OCI-LY3 (cell line): ENCODE measurements at regions not wholly inside any gene's neighbourhood (a gene's known extent, or its start where the extent isn't known, plus 50 kb on each side); places are given as distances from the start of the nearest gene placed in this dataset.

Source experiments
- H2AFZ ChIP-seq: fragments of 200-600, 300-600 bp; shearing (Covaris generic); 2 replicates; pipeline ENCODE4 v1.6.0; 2014; ENCODE audit warnings: antibody characterized with exemption, low read depth, low read length
- H3K27ac ChIP-seq: fragments of 200-600, 300-600 bp; sonication (generic); 2 replicates; pipeline ENCODE4 v1.5.1; 2014; ENCODE audit warnings: mild to moderate bottlenecking, low read length, moderate library complexity, mixed read lengths
- H3K27me3 ChIP-seq: fragments of 200-600, 300-600 bp; sonication (generic); 2 replicates; pipeline ENCODE4 v1.6.1; 2014; ENCODE audit warnings: low read depth, low read length, mixed read lengths
- H3K36me3 ChIP-seq: fragments of 200-600, 300-600 bp; sonication (generic); replicated peaks from 2 replicates; pipeline ENCODE3; 2014; ENCODE audit warnings: low read depth, low read length, mixed read lengths
- H3K4me1 ChIP-seq: fragments of 300-600, 200-600 bp; sonication (generic); 2 replicates; pipeline ENCODE4 v1.6.1; 2014; ENCODE audit warnings: low read length, mixed read lengths
- H3K4me2 ChIP-seq: fragments of 200-600, 300-600 bp; sonication (generic); 2 replicates; pipeline ENCODE4 v1.6.1; 2014; ENCODE audit warnings: low read length, mixed read lengths
- H3K4me3 ChIP-seq: fragments of 300-600, 200-600 bp; sonication (generic); 2 replicates; pipeline ENCODE4 v1.5.1; 2014; ENCODE audit warnings: antibody characterized with exemption, mild to moderate bottlenecking, low read length, moderate library complexity
- H3K79me2 ChIP-seq: fragments of 300-600, 200-600 bp; shearing (Covaris generic); 2 replicates; pipeline ENCODE4 v1.6.1; 2014; ENCODE audit warnings: mild to moderate bottlenecking, low read length, mixed read lengths
- H3K9ac ChIP-seq: fragments of 300-600, 200-600 bp; shearing (Covaris generic); 2 replicates; pipeline ENCODE4 v1.6.0; 2014; ENCODE audit warnings: mild to moderate bottlenecking, low read length, moderate library complexity
- H3K9me3 ChIP-seq: fragments of 200-600, 300-600 bp; shearing (Covaris generic); 2 replicates; pipeline ENCODE4 v1.6.1; 2014; ENCODE audit warnings: low read length, mixed read lengths; ENCODE audit not compliant: insufficient read depth
- H4K20me1 ChIP-seq: fragments of 200-600, 300-600 bp; sonication (generic); 2 replicates; pipeline ENCODE4 v1.6.1; 2016; ENCODE audit warnings: low read length, mixed read lengths; ENCODE audit not compliant: insufficient read depth
- CTCF ChIP-seq: fragments of 200-600, 300-600 bp; sonication (generic); IDR thresholded peaks from 2 replicates; pipeline ENCODE4 v1.5.1; 2014; ENCODE audit warnings: antibody characterized with exemption, low read length, low read depth
- EZH2phosphoT487 ChIP-seq: fragments of 200-600 bp; shearing (Covaris generic); IDR thresholded peaks from 2 replicates; pipeline ENCODE4 v1.6.1; 2018; ENCODE audit warnings: antibody characterized with exemption, mixed run types, low read depth

DNA sequence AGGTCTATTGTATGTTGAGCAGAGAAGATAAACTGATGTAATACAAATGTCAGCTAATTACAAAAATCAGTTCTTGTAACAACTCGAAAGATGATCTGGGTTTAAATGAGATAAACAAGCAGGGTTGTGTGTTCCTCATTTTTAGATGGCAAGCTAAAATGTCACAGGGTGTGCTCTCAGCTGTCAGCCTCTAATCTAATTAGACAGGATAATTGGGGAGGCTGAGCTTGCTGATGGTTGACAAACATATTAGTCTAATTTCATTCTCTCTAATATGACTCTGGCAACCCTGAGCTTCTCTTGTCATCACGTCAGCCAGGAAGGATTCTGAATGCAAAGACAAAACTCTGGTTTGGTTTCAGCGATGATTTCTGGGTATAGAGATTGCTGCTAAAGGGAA lies 335.3 kb upstream of the KAZN start:
- no peak overlapping the region for H3K27ac ChIP-seq
- H3K27me3 ChIP-seq: no peaks in the 10 kb centered on the region
- no peaks in the 10 kb centered on the region for H3K36me3 ChIP-seq
- no peaks in the 10 kb centered on the region for H3K4me1 ChIP-seq
- no peak overlapping the region for H3K4me3 ChIP-seq
- H3K9me3 ChIP-seq: no peaks in the 10 kb centered on the region
- no peak overlapping the region for H3K4me2 ChIP-seq
- TF ChIP-seq CTCF (no peak), EZH2phosphoT487 (no peak)
- H3K9ac ChIP-seq: no peak overlapping the region
- no peaks in the 10 kb centered on the region for H3K79me2 ChIP-seq
- no peaks in the 10 kb centered on the region for H4K20me1 ChIP-seq
- no peak overlapping the region for H2AFZ ChIP-seq

GRCh38 chr1:14263671-14264070 lies 334.8 kb upstream of the KAZN start:
- Histone ChIP-seq H3K79me2 (no peaks in the 10 kb centered on the region), H3K4me3 (no peak overlapping the region), H3K9me3 (no peaks in the 10 kb centered on the region), H3K36me3 (no peaks in the 10 kb centered on the region), H3K27ac (no peak overlapping the region), H4K20me1 (no peaks in the 10 kb centered on the region), H3K9ac (no peak overlapping the region), H3K27me3 (no peaks in the 10 kb centered on the region), H3K4me2 (no peak overlapping the region), H2AFZ (no peak overlapping the region), H3K4me1 (no peaks in the 10 kb centered on the region)
- TF ChIP-seq CTCF: no peak
- no peak for TF ChIP-seq EZH2phosphoT487

GRCh38 chr1:14265495-14265894 lies 333.0 kb upstream of the KAZN start:
- Histone ChIP-seq H3K4me2 (no peak overlapping the region), H3K9ac (no peak overlapping the region), H3K27ac (no peak overlapping the region), H3K27me3 (no peaks in the 10 kb centered on the region), H3K4me3 (no peak overlapping the region), H3K4me1 (no peaks in the 10 kb centered on the region), H3K36me3 (no peaks in the 10 kb centered on the region), H3K79me2 (no peaks in the 10 kb centered on the region), H2AFZ (no peak overlapping the region), H4K20me1 (no peaks in the 10 kb centered on the region), H3K9me3 (no peaks in the 10 kb centered on the region)
- TF ChIP-seq EZH2phosphoT487: no peak
- TF ChIP-seq CTCF: no peak

- Histone ChIP-seq H3K27ac (no peak overlapping the region), H2AFZ (no peak overlapping the region), H3K4me1 (no peaks in the 10 kb centered on the region), H3K4me3 (no peak overlapping the region), H3K36me3 (no peaks in the 10 kb centered on the region), H4K20me1 (no peaks in the 10 kb centered on the region), H3K79me2 (no peaks in the 10 kb centered on the region), H3K9me3 (no peaks in the 10 kb centered on the region), H3K9ac (no peak overlapping the region), H3K4me2 (no peak overlapping the region), H3K27me3 (no peaks in the 10 kb centered on the region)
- no peak for TF ChIP-seq EZH2phosphoT487
- TF ChIP-seq CTCF: no peak
Measured at GRCh38 chr1:14267991-14268390, 330.5 kb upstream of the KAZN start.
